ENCODE measurements at regions not wholly inside any gene's neighbourhood (a gene's known extent, or its start where the extent isn't known, plus 50 kb on each side); places are given as distances from the start of the nearest gene placed in this dataset.
A peak's percentile ranks its signal among the peaks of the same experiment; 100 is the strongest.

- H3K27me3 Mint-ChIP-seq (ENCODE audit: unreplicated experiment), result no peaks in the 10 kb centered on the region
- H3K4me3 Mint-ChIP-seq (ENCODE audit: unreplicated experiment), result no peak overlapping the region
- H3K4me1 Mint-ChIP-seq (ENCODE audit: unreplicated experiment), result no peaks in the 10 kb centered on the region
- no peaks in the 10 kb centered on the region for H3K36me3 Mint-ChIP-seq (ENCODE audit: unreplicated experiment)
- H3K27ac Mint-ChIP-seq (ENCODE audit: unreplicated experiment), result no peak overlapping the region
- no peak for TF ChIP-seq CTCF (IDR thresholded peaks at IDR 0.05)
- H3K9me3 Mint-ChIP-seq (ENCODE audit: unreplicated experiment), result peaks cover 6% of the 10 kb centered on the region
- DNase-seq (ENCODE audit: extremely low spot score, unreplicated experiment), result no peak
Measured at GRCh38 chr3:102972350-102972749, 537.5 kb downstream of the ZPLD1 start.

GRCh38 chr3:102974333-102974732, 539.5 kb downstream of the ZPLD1 start:
- Mint-ChIP-seq H3K27ac (ENCODE audit: unreplicated experiment) (no peak overlapping the region), H3K36me3 (ENCODE audit: unreplicated experiment) (no peaks in the 10 kb centered on the region), H3K4me1 (ENCODE audit: unreplicated experiment) (peaks cover 2% of the 10 kb centered on the region), H3K9me3 (ENCODE audit: unreplicated experiment) (peaks cover 6% of the 10 kb centered on the region), H3K4me3 (ENCODE audit: unreplicated experiment) (no peak overlapping the region), H3K27me3 (ENCODE audit: unreplicated experiment) (no peaks in the 10 kb centered on the region)
- TF ChIP-seq CTCF (IDR thresholded peaks at IDR 0.05), result no peak
- DNase-seq (ENCODE audit: extremely low spot score, unreplicated experiment), result no peak

GRCh38 chr3:102979191-102979590, 544.4 kb downstream of the ZPLD1 start:
- Mint-ChIP-seq H3K27ac (ENCODE audit: unreplicated experiment) (no peak overlapping the region), H3K9me3 (ENCODE audit: unreplicated experiment) (peaks cover 6% of the 10 kb centered on the region), H3K27me3 (ENCODE audit: unreplicated experiment) (no peaks in the 10 kb centered on the region), H3K4me1 (ENCODE audit: unreplicated experiment) (peaks cover 9% of the 10 kb centered on the region), H3K36me3 (ENCODE audit: unreplicated experiment) (no peaks in the 10 kb centered on the region), H3K4me3 (ENCODE audit: unreplicated experiment) (no peak overlapping the region)
- DNase-seq (ENCODE audit: extremely low spot score, unreplicated experiment), result no peak
- no peak for TF ChIP-seq CTCF (IDR thresholded peaks at IDR 0.05)

- Mint-ChIP-seq H3K27ac (ENCODE audit: unreplicated experiment) (peak overlapping the region; percentile 77), H3K27me3 (ENCODE audit: unreplicated experiment) (no peaks in the 10 kb centered on the region), H3K36me3 (ENCODE audit: unreplicated experiment) (no peaks in the 10 kb centered on the region), H3K9me3 (ENCODE audit: unreplicated experiment) (peaks cover 6% of the 10 kb centered on the region), H3K4me3 (ENCODE audit: unreplicated experiment) (no peak overlapping the region), H3K4me1 (ENCODE audit: unreplicated experiment) (peaks cover 9% of the 10 kb centered on the region)
- no peak for TF ChIP-seq CTCF (IDR thresholded peaks at IDR 0.05)
- DNase-seq (ENCODE audit: extremely low spot score, unreplicated experiment), result no peak
Measured at GRCh38 chr3:102979682-102980354, 545.0 kb downstream of the ZPLD1 start.

GRCh38 chr3:102980355-102980696, 545.5 kb downstream of the ZPLD1 start:
- H3K9me3 Mint-ChIP-seq (ENCODE audit: unreplicated experiment), result peaks cover under 1% of the 10 kb centered on the region
- H3K27ac Mint-ChIP-seq (ENCODE audit: unreplicated experiment), result peak overlapping the region; percentile 77
- no peak overlapping the region for H3K4me3 Mint-ChIP-seq (ENCODE audit: unreplicated experiment)
- H3K27me3 Mint-ChIP-seq (ENCODE audit: unreplicated experiment), result no peaks in the 10 kb centered on the region
- no peaks in the 10 kb centered on the region for H3K36me3 Mint-ChIP-seq (ENCODE audit: unreplicated experiment)
- no peak for TF ChIP-seq CTCF (IDR thresholded peaks at IDR 0.05)
- H3K4me1 Mint-ChIP-seq (ENCODE audit: unreplicated experiment), result peaks cover 9% of the 10 kb centered on the region
- DNase-seq (ENCODE audit: extremely low spot score, unreplicated experiment), result no peak
